ENCODE measurements at regions not wholly inside any gene's neighbourhood (a gene's known extent, or its start where the extent isn't known, plus 50 kb on each side); places are given as distances from the start of the nearest gene placed in this dataset.

GRCh38 chr6:12555781-12556180, 160.8 kb upstream of the PHACTR1 start:
- H3K27me3 ChIP-seq: no peaks in the 10 kb centered on the region
- H3K9me3 ChIP-seq: no peaks in the 10 kb centered on the region
- no peak overlapping the region for H3K4me3 ChIP-seq
- H3K27ac ChIP-seq: no peak overlapping the region
- WGBS: 86% methylated on average over 3 of the region's 3 CpGs
- H3K36me3 ChIP-seq: no peaks in the 10 kb centered on the region
- no peaks in the 10 kb centered on the region for H3K4me1 ChIP-seq
- TF ChIP-seq EP300 (IDR thresholded peaks at IDR 0.05): no peak
- TF ChIP-seq POLR2AphosphoS5 (IDR thresholded peaks at IDR 0.05): no peak
- TF ChIP-seq CTCF (IDR thresholded peaks at IDR 0.05): no peak
- TF ChIP-seq POLR2A (IDR thresholded peaks at IDR 0.05): no peak
- no peak for DNase-seq (ENCODE audit: low spot score in 2 of 2)

GRCh38 chr6:12557765-12558164, 158.8 kb upstream of the PHACTR1 start:
- no peaks in the 10 kb centered on the region for H3K36me3 ChIP-seq
- DNase-seq (ENCODE audit: low spot score in 2 of 2): no peak
- no peak overlapping the region for H3K27ac ChIP-seq
- H3K4me3 ChIP-seq: no peak overlapping the region
- TF ChIP-seq POLR2A (IDR thresholded peaks at IDR 0.05) (no peak), CTCF (IDR thresholded peaks at IDR 0.05) (no peak), EP300 (IDR thresholded peaks at IDR 0.05) (no peak), POLR2AphosphoS5 (IDR thresholded peaks at IDR 0.05) (no peak)
- 83% methylated on average over 2 of the region's 2 CpGs for WGBS
- H3K27me3 ChIP-seq: no peaks in the 10 kb centered on the region
- no peaks in the 10 kb centered on the region for H3K4me1 ChIP-seq
- peaks cover 5% of the 10 kb centered on the region for H3K9me3 ChIP-seq

- H3K27me3 ChIP-seq: no peaks in the 10 kb centered on the region
- no peaks in the 10 kb centered on the region for H3K36me3 ChIP-seq
- H3K4me1 ChIP-seq: no peaks in the 10 kb centered on the region
- peaks cover 5% of the 10 kb centered on the region for H3K9me3 ChIP-seq
- no peak overlapping the region for H3K4me3 ChIP-seq
- TF ChIP-seq POLR2AphosphoS5 (IDR thresholded peaks at IDR 0.05): no peak
- WGBS: 86% methylated on average over 5 of the region's 5 CpGs
- no peak overlapping the region for H3K27ac ChIP-seq
- DNase-seq (ENCODE audit: low spot score in 2 of 2): no peak
Observed at GRCh38 chr6:12560315-12560714, 156.3 kb upstream of the PHACTR1 start.

GRCh38 chr6:12566618-12567123, 149.9 kb upstream of the PHACTR1 start:
- Histone ChIP-seq H3K4me3 (no peak overlapping the region), H3K27ac (no peak overlapping the region), H3K27me3 (no peaks in the 10 kb centered on the region), H3K4me1 (peaks cover 15% of the 10 kb centered on the region), H3K9me3 (peaks cover 4% of the 10 kb centered on the region), H3K36me3 (no peaks in the 10 kb centered on the region)
- TF ChIP-seq CTCF (IDR thresholded peaks at IDR 0.05) (no peak), EP300 (IDR thresholded peaks at IDR 0.05) (no peak), POLR2A (IDR thresholded peaks at IDR 0.05) (no peak), POLR2AphosphoS5 (IDR thresholded peaks at IDR 0.05) (no peak)
- no peak for DNase-seq (ENCODE audit: low spot score in 2 of 2)
- WGBS: 91% methylated on average over 2 of the region's 2 CpGs

- Histone ChIP-seq H3K36me3 (no peaks in the 10 kb centered on the region), H3K9me3 (no peaks in the 10 kb centered on the region), H3K27ac (no peak overlapping the region), H3K4me3 (no peak overlapping the region), H3K4me1 (peaks cover 16% of the 10 kb centered on the region), H3K27me3 (no peaks in the 10 kb centered on the region)
- 61% methylated on average over 3 of the region's 3 CpGs for WGBS
- TF ChIP-seq POLR2AphosphoS5 (IDR thresholded peaks at IDR 0.05): no peak
- TF ChIP-seq CTCF (IDR thresholded peaks at IDR 0.05): no peak
- no peak for TF ChIP-seq POLR2A (IDR thresholded peaks at IDR 0.05)
- TF ChIP-seq EP300 (IDR thresholded peaks at IDR 0.05): no peak
- no peak for DNase-seq (ENCODE audit: low spot score in 2 of 2)
Observed at GRCh38 chr6:12567682-12568081, 148.9 kb upstream of the PHACTR1 start.

GRCh38 chr6:12569646-12570045, 146.9 kb upstream of the PHACTR1 start:
- Histone ChIP-seq H3K27ac (no peak overlapping the region), H3K36me3 (no peaks in the 10 kb centered on the region), H3K27me3 (no peaks in the 10 kb centered on the region), H3K4me1 (peaks cover 26% of the 10 kb centered on the region), H3K4me3 (no peak overlapping the region), H3K9me3 (no peaks in the 10 kb centered on the region)
- TF ChIP-seq POLR2AphosphoS5 (IDR thresholded peaks at IDR 0.05): no peak
- no peak for TF ChIP-seq POLR2A (IDR thresholded peaks at IDR 0.05)
- TF ChIP-seq EP300 (IDR thresholded peaks at IDR 0.05): no peak
- no peak for TF ChIP-seq CTCF (IDR thresholded peaks at IDR 0.05)
- WGBS: 100% methylated on average over 1 of the region's 1 CpG
- DNase-seq (ENCODE audit: low spot score in 2 of 2): no peak

Data from suprapubic skin (tissue), 4 donors.